ENCODE measurements at regions not wholly inside any gene's neighbourhood (a gene's known extent, or its start where the extent isn't known, plus 50 kb on each side); places are given as distances from the start of the nearest gene placed in this dataset.

- no peak for TF ChIP-seq CTCF (IDR thresholded peaks at IDR 0.05)
- no peak for TF ChIP-seq EZH2 (IDR thresholded peaks at IDR 0.05)
- no peak for TF ChIP-seq EZH2phosphoT487 (IDR thresholded peaks at IDR 0.05)
- H3K4me1 Mint-ChIP-seq, result peaks cover 8% of the 10 kb centered on the region
- H3K27me3 ChIP-seq, result peaks cover 23% of the 10 kb centered on the region
- no peak for DNase-seq (ENCODE audit: low spot score)
- no peak overlapping the region for H3K4me2 ChIP-seq
- peaks cover 1% of the 10 kb centered on the region for H3K9me3 Mint-ChIP-seq
- H3F3A ChIP-seq (ENCODE audit: low read depth), result peaks cover 8% of the 10 kb centered on the region
- H3K79me2 ChIP-seq (ENCODE audit: low read depth), result no peaks in the 10 kb centered on the region
- no peak overlapping the region for H3K4me3 Mint-ChIP-seq
- no peak overlapping the region for H3K27ac Mint-ChIP-seq
- H3K9ac ChIP-seq, result no peak overlapping the region
- H3K27me3 Mint-ChIP-seq (ENCODE audit: insufficient read depth, low read depth), result peaks cover 7% of the 10 kb centered on the region
- no peak overlapping the region for H2AFZ ChIP-seq (replicated peaks)
- H4K20me1 ChIP-seq (ENCODE audit: low read depth), result no peaks in the 10 kb centered on the region
- no peak overlapping the region for H3K4me3 ChIP-seq
- H3K4me1 ChIP-seq, result peaks cover 5% of the 10 kb centered on the region
- H3K36me3 Mint-ChIP-seq, result no peaks in the 10 kb centered on the region
- no peak overlapping the region for H3K27ac ChIP-seq
- H3K36me3 ChIP-seq, result no peaks in the 10 kb centered on the region
- H3K9me3 ChIP-seq (ENCODE audit: low read depth), result no peaks in the 10 kb centered on the region
Measured at GRCh38 chr9:88071331-88071730, 66.9 kb downstream of the SPATA31C2 start.

- H3K27me3 Mint-ChIP-seq (ENCODE audit: insufficient read depth, low read depth), result no peaks in the 10 kb centered on the region
- H3F3A ChIP-seq (ENCODE audit: low read depth), result no peaks in the 10 kb centered on the region
- no peaks in the 10 kb centered on the region for H3K36me3 Mint-ChIP-seq
Measured at GRCh38 chr9:88065619-88066018, 72.7 kb downstream of the SPATA31C2 start.

GRCh38 chr9:88064554-88064953 is 73.7 kb downstream of the SPATA31C2 start:
- Mint-ChIP-seq H3K4me3 (no peak overlapping the region), H3K4me1 (no peaks in the 10 kb centered on the region), H3K27me3 (ENCODE audit: insufficient read depth, low read depth) (no peaks in the 10 kb centered on the region), H3K27ac (no peak overlapping the region), H3K9me3 (no peaks in the 10 kb centered on the region), H3K36me3 (no peaks in the 10 kb centered on the region)
- no peak for DNase-seq (ENCODE audit: low spot score)
- Histone ChIP-seq H3K4me2 (no peak overlapping the region), H3K27ac (no peak overlapping the region), H3K4me3 (no peak overlapping the region), H3K9ac (no peak overlapping the region), H4K20me1 (ENCODE audit: low read depth) (no peaks in the 10 kb centered on the region), H2AFZ (replicated peaks) (no peak overlapping the region), H3K4me1 (no peaks in the 10 kb centered on the region), H3K79me2 (ENCODE audit: low read depth) (no peaks in the 10 kb centered on the region), H3K36me3 (no peaks in the 10 kb centered on the region), H3K27me3 (no peaks in the 10 kb centered on the region), H3K9me3 (ENCODE audit: low read depth) (no peaks in the 10 kb centered on the region), H3F3A (ENCODE audit: low read depth) (no peaks in the 10 kb centered on the region)
- TF ChIP-seq CTCF (IDR thresholded peaks at IDR 0.05) (no peak), EZH2 (IDR thresholded peaks at IDR 0.05) (no peak), EZH2phosphoT487 (IDR thresholded peaks at IDR 0.05) (no peak)

More at GRCh38 chr9:88065619-88066018, 72.7 kb downstream of the SPATA31C2 start:
- Histone ChIP-seq H3K4me3 (no peak overlapping the region), H3K36me3 (no peaks in the 10 kb centered on the region), H3K27ac (no peak overlapping the region), H2AFZ (replicated peaks) (no peak overlapping the region), H4K20me1 (ENCODE audit: low read depth) (no peaks in the 10 kb centered on the region), H3K4me1 (no peaks in the 10 kb centered on the region), H3K27me3 (no peaks in the 10 kb centered on the region), H3K79me2 (ENCODE audit: low read depth) (no peaks in the 10 kb centered on the region), H3K9ac (no peak overlapping the region), H3K9me3 (ENCODE audit: low read depth) (no peaks in the 10 kb centered on the region), H3K4me2 (no peak overlapping the region)
- no peak for DNase-seq (ENCODE audit: low spot score)
- TF ChIP-seq EZH2phosphoT487 (IDR thresholded peaks at IDR 0.05) (no peak), EZH2 (IDR thresholded peaks at IDR 0.05) (no peak), CTCF (IDR thresholded peaks at IDR 0.05) (no peak)
- H3K27ac Mint-ChIP-seq, result no peak overlapping the region
- no peaks in the 10 kb centered on the region for H3K9me3 Mint-ChIP-seq
- H3K4me3 Mint-ChIP-seq, result no peak overlapping the region
- no peaks in the 10 kb centered on the region for H3K4me1 Mint-ChIP-seq
